Astrocyte of the hippocampus (primary cell): ENCODE measurements at regions not wholly inside any gene's neighbourhood (a gene's known extent, or its start where the extent isn't known, plus 50 kb on each side); places are given as distances from the start of the nearest gene placed in this dataset.

ENCODE experiments used
- DNase-seq: peaks from one replicate; pipeline ENCODE4 v3.0.0; 2011; ENCODE audit warnings: low read depth, low spot score

GRCh38 chr13:69571606-69572323 is 535.9 kb upstream of the ATXN8OS start:
- peak; percentile 12 for DNase-seq

GRCh38 chr13:69567514-69567913 is 540.1 kb upstream of the ATXN8OS start:
- DNase-seq: no peak

- DNase-seq: no peak
These were observed 541.4 kb upstream of the ATXN8OS start for GRCh38 chr13:69566104-69566716.

- DNase-seq: peak; percentile 78
These were observed 542.3 kb upstream of the ATXN8OS start for GRCh38 chr13:69565334-69565733.

GRCh38 chr13:69556540-69557196 is 551.0 kb upstream of the ATXN8OS start:
- no peak for DNase-seq

- no peak for DNase-seq
These were observed 553.6 kb upstream of the ATXN8OS start for GRCh38 chr13:69553976-69554375.

- no peak for DNase-seq
These were observed 556.4 kb upstream of the ATXN8OS start for GRCh38 chr13:69551193-69551592.

GRCh38 chr13:69547780-69548179 is 559.8 kb upstream of the ATXN8OS start:
- DNase-seq: no peak

- no peak for DNase-seq
These were observed 562.1 kb upstream of the ATXN8OS start for GRCh38 chr13:69545551-69545950.

- peak; percentile 8 for DNase-seq
These were observed 583.0 kb upstream of the ATXN8OS start for GRCh38 chr13:69524459-69525150.

GRCh38 chr13:69496981-69497380 is 610.6 kb upstream of the ATXN8OS start:
- no peak for DNase-seq

- no peak for DNase-seq
These were observed 612.5 kb upstream of the ATXN8OS start for GRCh38 chr13:69495096-69495495.

GRCh38 chr13:69487576-69487975 is 620.0 kb upstream of the ATXN8OS start:
- peak; percentile 15 for DNase-seq

- DNase-seq: no peak
These were observed 621.5 kb upstream of the ATXN8OS start for GRCh38 chr13:69485991-69486592.

GRCh38 chr13:69477451-69477850 is 630.2 kb upstream of the ATXN8OS start:
- DNase-seq: no peak

- peak; percentile 13 for DNase-seq
These were observed 633.5 kb upstream of the ATXN8OS start for GRCh38 chr13:69474011-69474685.

- DNase-seq: no peak
These were observed 639.0 kb upstream of the ATXN8OS start for GRCh38 chr13:69468624-69469023.

GRCh38 chr13:69461397-69461796 is 646.2 kb upstream of the ATXN8OS start:
- peak; percentile 15 for DNase-seq

- no peak for DNase-seq
These were observed 648.3 kb upstream of the ATXN8OS start for GRCh38 chr13:69459346-69459745.

- no peak for DNase-seq
These were observed 649.6 kb upstream of the ATXN8OS start for GRCh38 chr13:69458013-69458412.

GRCh38 chr13:69450245-69450644 is 657.4 kb upstream of the ATXN8OS start:
- DNase-seq: no peak
